ENCODE measurements at regions not wholly inside any gene's neighbourhood (a gene's known extent, or its start where the extent isn't known, plus 50 kb on each side); places are given as distances from the start of the nearest gene placed in this dataset.

- H3K4me1 ChIP-seq (ENCODE audit: low read length), result no peaks in the 10 kb centered on the region
- H3K9ac ChIP-seq (ENCODE audit: low read length), result no peak overlapping the region
- TF ChIP-seq CTCF (IDR thresholded peaks at IDR 0.05; ENCODE audit: low read length) (no peak), EZH2phosphoT487 (IDR thresholded peaks at IDR 0.05; ENCODE audit: low read length) (no peak), EZH2 (optimal IDR thresholded peaks at IDR 0.05; ENCODE audit: low read depth, low read length) (no peak)
- H3K9me2 ChIP-seq (replicated peaks; ENCODE audit: insufficient read depth, low read length), result no peaks in the 10 kb centered on the region
- no peaks in the 10 kb centered on the region for H3F3A ChIP-seq (ENCODE audit: insufficient read depth, low read length)
- DNase-seq, result no peak
- H4K20me1 ChIP-seq (ENCODE audit: insufficient read depth, low read length), result no peaks in the 10 kb centered on the region
- no peaks in the 10 kb centered on the region for H3K79me2 ChIP-seq (ENCODE audit: low read length)
- H3K4me2 ChIP-seq (ENCODE audit: low read depth, low read length), result no peak overlapping the region
- no peak overlapping the region for H3K27ac ChIP-seq (ENCODE audit: low read length)
- H2AFZ ChIP-seq (ENCODE audit: low read length), result no peak overlapping the region
- no peaks in the 10 kb centered on the region for H3K27me3 ChIP-seq (replicated peaks; ENCODE audit: insufficient read depth, low read length)
- no peak overlapping the region for H3K4me3 ChIP-seq (ENCODE audit: low read length)
- no peaks in the 10 kb centered on the region for H3K36me3 ChIP-seq (replicated peaks; ENCODE audit: insufficient read depth, low read length)
- no peaks in the 10 kb centered on the region for H3K9me3 ChIP-seq (replicated peaks; ENCODE audit: insufficient read depth, low read length)
These were observed 505.6 kb downstream of the TLE1 start for GRCh38 chr9:81183761-81184160.

- TF ChIP-seq EZH2 (optimal IDR thresholded peaks at IDR 0.05; ENCODE audit: low read depth, low read length), result no peak
- no peak for TF ChIP-seq CTCF (IDR thresholded peaks at IDR 0.05; ENCODE audit: low read length)
- no peak for TF ChIP-seq EZH2phosphoT487 (IDR thresholded peaks at IDR 0.05; ENCODE audit: low read length)
- no peak overlapping the region for H3K4me2 ChIP-seq (ENCODE audit: low read depth, low read length)
- H3K9me2 ChIP-seq (replicated peaks; ENCODE audit: insufficient read depth, low read length), result no peaks in the 10 kb centered on the region
- DNase-seq, result no peak
- no peak overlapping the region for H3K4me3 ChIP-seq (ENCODE audit: low read length)
- no peaks in the 10 kb centered on the region for H4K20me1 ChIP-seq (ENCODE audit: insufficient read depth, low read length)
- no peak overlapping the region for H3K27ac ChIP-seq (ENCODE audit: low read length)
- H3K9ac ChIP-seq (ENCODE audit: low read length), result no peak overlapping the region
- H3F3A ChIP-seq (ENCODE audit: insufficient read depth, low read length), result no peaks in the 10 kb centered on the region
- H3K79me2 ChIP-seq (ENCODE audit: low read length), result no peaks in the 10 kb centered on the region
- H3K4me1 ChIP-seq (ENCODE audit: low read length), result no peaks in the 10 kb centered on the region
- no peaks in the 10 kb centered on the region for H3K27me3 ChIP-seq (replicated peaks; ENCODE audit: insufficient read depth, low read length)
- H3K9me3 ChIP-seq (replicated peaks; ENCODE audit: insufficient read depth, low read length), result no peaks in the 10 kb centered on the region
- no peak overlapping the region for H2AFZ ChIP-seq (ENCODE audit: low read length)
- H3K36me3 ChIP-seq (replicated peaks; ENCODE audit: insufficient read depth, low read length), result no peaks in the 10 kb centered on the region
These were observed 506.9 kb downstream of the TLE1 start for GRCh38 chr9:81182431-81182830.

GRCh38 chr9:81174023-81174422 is 515.3 kb downstream of the TLE1 start:
- no peak overlapping the region for H3K9ac ChIP-seq (ENCODE audit: low read length)
- H3K9me2 ChIP-seq (replicated peaks; ENCODE audit: insufficient read depth, low read length), result no peaks in the 10 kb centered on the region
- H3K27me3 ChIP-seq (replicated peaks; ENCODE audit: insufficient read depth, low read length), result no peaks in the 10 kb centered on the region
- no peak overlapping the region for H3K27ac ChIP-seq (ENCODE audit: low read length)
- DNase-seq, result no peak
- no peaks in the 10 kb centered on the region for H3K9me3 ChIP-seq (replicated peaks; ENCODE audit: insufficient read depth, low read length)
- H3K4me3 ChIP-seq (ENCODE audit: low read length), result no peak overlapping the region
- H3K4me1 ChIP-seq (ENCODE audit: low read length), result no peaks in the 10 kb centered on the region
- H3K4me2 ChIP-seq (ENCODE audit: low read depth, low read length), result no peak overlapping the region
- no peaks in the 10 kb centered on the region for H3K79me2 ChIP-seq (ENCODE audit: low read length)
- H2AFZ ChIP-seq (ENCODE audit: low read length), result no peak overlapping the region
- H4K20me1 ChIP-seq (ENCODE audit: insufficient read depth, low read length), result no peaks in the 10 kb centered on the region
- no peak for TF ChIP-seq EZH2phosphoT487 (IDR thresholded peaks at IDR 0.05; ENCODE audit: low read length)
- TF ChIP-seq CTCF (IDR thresholded peaks at IDR 0.05; ENCODE audit: low read length), result no peak
- TF ChIP-seq EZH2 (optimal IDR thresholded peaks at IDR 0.05; ENCODE audit: low read depth, low read length), result no peak
- H3K36me3 ChIP-seq (replicated peaks; ENCODE audit: insufficient read depth, low read length), result no peaks in the 10 kb centered on the region
- no peaks in the 10 kb centered on the region for H3F3A ChIP-seq (ENCODE audit: insufficient read depth, low read length)
